Calu3 (cell line): ENCODE measurements at regions not wholly inside any gene's neighbourhood (a gene's known extent, or its start where the extent isn't known, plus 50 kb on each side); places are given as distances from the start of the nearest gene placed in this dataset.

Source experiments
- BruUV-seq: library from RNA; stranded (reverse); fragments of 400-500 nt; replicated peaks from 2 replicates; lab custom pipeline; 2021; lab: Mats Ljungman, UMichigan
- CTCF ChIA-PET: fragments of 300-600 bp; sonication (Branson Sonifier 250); formaldehyde crosslinking; loops from one replicate; lab custom pipeline; 2022; ENCODE audit warnings: antibody characterized with exemption; lab: Charles Lee
- DNase-seq: peaks from one replicate; pipeline ENCODE4 v3.0.0; 2022
- H3K27ac Mint-ChIP-seq: one replicate; pipeline ENCODE4 v1.8.0; 2022; ENCODE audit warnings: mixed read lengths; ENCODE audit not compliant: unreplicated experiment
- H3K27me3 Mint-ChIP-seq: one replicate; pipeline ENCODE4 v1.8.0; 2022; ENCODE audit warnings: mixed read lengths; ENCODE audit not compliant: unreplicated experiment
- H3K36me3 Mint-ChIP-seq: one replicate; pipeline ENCODE4 v1.8.0; 2022; ENCODE audit warnings: mild to moderate bottlenecking, moderate library complexity, mixed read lengths; ENCODE audit not compliant: insufficient read depth, unreplicated experiment
- H3K4me1 Mint-ChIP-seq: one replicate; pipeline ENCODE4 v1.8.0; 2022; ENCODE audit warnings: mild to moderate bottlenecking, low read depth, mixed read lengths; ENCODE audit not compliant: unreplicated experiment
- H3K4me3 Mint-ChIP-seq: one replicate; pipeline ENCODE4 v1.8.0; 2022; ENCODE audit warnings: mild to moderate bottlenecking, low read depth, moderate library complexity, mixed read lengths; ENCODE audit not compliant: unreplicated experiment
- H3K9me3 Mint-ChIP-seq: one replicate; pipeline ENCODE4 v1.8.0; 2022; ENCODE audit warnings: low read depth, mixed read lengths; ENCODE audit not compliant: unreplicated experiment
- intact Hi-C: fragments of 100-400 bp; cut with micrococcal nuclease; formaldehyde crosslinking; loops from one replicate; pipeline ENCODE4 v1.10.0; 2022; ENCODE audit not compliant: unreplicated experiment
- TF ChIP-seq, protein P1 (sequence below): fragments of 200-600 bp; IDR thresholded peaks from one replicate; pipeline ENCODE4 v1.8.0; 2022; ENCODE audit warnings: antibody characterized with exemption; ENCODE audit not compliant: unreplicated experiment

DNA sequence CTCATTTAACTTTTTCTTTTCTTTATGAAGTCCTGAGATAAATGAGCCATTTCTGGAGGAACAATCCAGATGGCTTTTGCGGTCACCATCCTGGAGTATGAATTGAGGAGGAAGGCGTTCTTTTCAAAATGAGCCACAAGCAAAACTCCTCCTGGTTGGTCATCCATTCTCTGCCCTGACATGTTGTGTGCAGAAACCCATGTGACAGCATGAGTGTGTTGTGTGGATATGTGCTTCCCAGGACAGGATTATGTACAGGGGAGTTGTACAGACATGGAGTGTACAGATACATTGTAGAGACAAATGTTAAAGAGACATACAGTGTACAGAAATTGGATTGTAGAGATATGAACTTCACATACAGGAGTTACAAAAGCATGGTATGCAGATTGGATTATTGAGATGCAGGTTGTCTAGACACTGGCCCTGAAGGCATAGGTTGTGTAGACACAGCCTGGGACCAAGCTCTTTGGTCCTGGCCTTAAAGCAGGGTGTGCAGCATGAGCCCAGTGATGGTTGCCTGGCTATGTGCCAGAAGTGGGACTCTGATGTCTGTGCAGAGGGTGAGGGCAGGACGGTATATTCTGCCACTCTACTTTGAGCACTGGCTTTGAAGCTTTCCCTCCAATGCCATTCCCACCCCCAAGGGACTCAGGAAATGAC lies 178.5 kb upstream of the ZBED5 start:
- H3K4me1 Mint-ChIP-seq, result no peaks in the 10 kb centered on the region
- TF ChIP-seq, protein P1, sequence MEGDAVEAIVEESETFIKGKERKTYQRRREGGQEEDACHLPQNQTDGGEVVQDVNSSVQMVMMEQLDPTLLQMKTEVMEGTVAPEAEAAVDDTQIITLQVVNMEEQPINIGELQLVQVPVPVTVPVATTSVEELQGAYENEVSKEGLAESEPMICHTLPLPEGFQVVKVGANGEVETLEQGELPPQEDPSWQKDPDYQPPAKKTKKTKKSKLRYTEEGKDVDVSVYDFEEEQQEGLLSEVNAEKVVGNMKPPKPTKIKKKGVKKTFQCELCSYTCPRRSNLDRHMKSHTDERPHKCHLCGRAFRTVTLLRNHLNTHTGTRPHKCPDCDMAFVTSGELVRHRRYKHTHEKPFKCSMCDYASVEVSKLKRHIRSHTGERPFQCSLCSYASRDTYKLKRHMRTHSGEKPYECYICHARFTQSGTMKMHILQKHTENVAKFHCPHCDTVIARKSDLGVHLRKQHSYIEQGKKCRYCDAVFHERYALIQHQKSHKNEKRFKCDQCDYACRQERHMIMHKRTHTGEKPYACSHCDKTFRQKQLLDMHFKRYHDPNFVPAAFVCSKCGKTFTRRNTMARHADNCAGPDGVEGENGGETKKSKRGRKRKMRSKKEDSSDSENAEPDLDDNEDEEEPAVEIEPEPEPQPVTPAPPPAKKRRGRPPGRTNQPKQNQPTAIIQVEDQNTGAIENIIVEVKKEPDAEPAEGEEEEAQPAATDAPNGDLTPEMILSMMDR, result no peak
- H3K27ac Mint-ChIP-seq, result no peak overlapping the region
- DNase-seq, result no peak
- intact Hi-C loops, result loop anchor here (2.0 to 10.0 kb wide), 2 partner anchors 230 to 588 kb away; partner anchors contain the start of gene GALNT18
- no peak overlapping the region for H3K4me3 Mint-ChIP-seq
- CTCF ChIA-PET, result no interaction called here
- H3K9me3 Mint-ChIP-seq, result no peaks in the 10 kb centered on the region
- no peaks in the 10 kb centered on the region for H3K36me3 Mint-ChIP-seq
- peaks cover 78% of the 10 kb centered on the region for H3K27me3 Mint-ChIP-seq
- no TSS peak for BruUV-seq

DNA sequence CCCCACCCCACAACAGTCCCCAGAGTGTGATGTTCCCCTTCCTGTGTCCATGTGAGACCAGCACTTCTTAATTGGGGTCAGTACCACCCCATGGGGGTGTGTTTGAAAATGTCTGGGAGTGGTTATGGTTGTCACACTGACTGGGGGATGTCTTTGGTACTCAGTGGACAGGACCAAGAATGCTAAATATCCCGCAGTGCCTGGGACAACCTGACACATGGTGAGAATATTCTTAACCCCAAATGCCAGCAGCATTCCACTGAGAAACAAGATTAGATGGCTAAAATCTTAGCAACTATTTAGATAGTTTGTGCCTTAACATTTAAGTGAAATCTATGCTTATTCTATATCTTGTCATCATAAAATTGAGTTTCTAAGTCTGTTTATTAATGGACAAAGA lies 177.5 kb upstream of the ZBED5 start:
- H3K27me3 Mint-ChIP-seq, result peaks cover 73% of the 10 kb centered on the region
- H3K4me1 Mint-ChIP-seq, result no peaks in the 10 kb centered on the region
- no peak overlapping the region for H3K27ac Mint-ChIP-seq
- TF ChIP-seq, protein P1, result no peak
- H3K9me3 Mint-ChIP-seq, result no peaks in the 10 kb centered on the region
- H3K36me3 Mint-ChIP-seq, result no peaks in the 10 kb centered on the region
- CTCF ChIA-PET, result no interaction called here
- no peak for DNase-seq
- no peak overlapping the region for H3K4me3 Mint-ChIP-seq
- intact Hi-C loops, result loop anchor here (10.0 kb wide), 1 partner anchor 589 kb away; the partner anchor contains the start of gene GALNT18
- BruUV-seq, result no TSS peak

DNA sequence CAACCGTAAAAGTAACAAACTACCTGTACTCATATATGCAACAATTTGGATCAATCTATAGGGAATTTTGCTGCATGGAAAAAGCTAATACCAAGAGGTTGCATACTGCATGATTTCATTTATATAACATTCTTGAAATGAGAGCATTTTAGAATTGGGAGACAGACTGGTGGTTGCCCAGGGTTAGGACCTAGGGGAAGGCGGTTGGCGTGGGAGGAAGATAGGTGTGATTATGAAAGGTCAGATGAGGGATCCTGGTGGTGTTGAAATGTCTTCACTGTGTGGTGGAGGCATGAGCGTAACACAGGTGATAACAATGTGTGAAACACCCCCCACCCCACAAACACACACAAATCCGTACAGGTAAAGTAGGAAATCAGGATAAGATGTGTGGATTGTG lies 176.6 kb upstream of the ZBED5 start:
- Mint-ChIP-seq H3K27me3 (peaks cover 73% of the 10 kb centered on the region), H3K27ac (no peak overlapping the region), H3K4me3 (no peak overlapping the region), H3K36me3 (no peaks in the 10 kb centered on the region), H3K9me3 (no peaks in the 10 kb centered on the region), H3K4me1 (no peaks in the 10 kb centered on the region)
- no TSS peak for BruUV-seq
- intact Hi-C loops, result loop anchor here (10.0 kb wide), 1 partner anchor 590 kb away; the partner anchor contains the start of gene GALNT18
- CTCF ChIA-PET, result no interaction called here
- no peak for DNase-seq
- TF ChIP-seq, protein P1, result no peak

DNA sequence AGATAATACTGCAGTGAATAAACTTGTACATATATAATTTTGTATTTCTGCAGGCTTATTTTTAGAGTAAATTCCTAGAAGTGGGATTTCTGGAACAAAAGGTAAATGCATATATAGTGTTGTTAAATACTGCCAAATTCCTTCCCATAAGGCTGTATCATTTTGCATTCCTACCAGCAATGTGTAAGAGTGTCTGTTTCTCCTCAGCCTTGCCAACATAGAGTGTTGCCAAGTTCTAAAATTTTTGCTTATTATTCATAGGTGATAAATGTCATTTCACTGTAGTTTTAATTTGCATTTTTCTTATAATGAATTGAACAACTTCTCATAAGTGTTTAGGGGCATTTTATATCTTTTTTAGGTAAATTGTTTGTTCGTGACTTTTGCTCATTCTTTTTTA lies 174.2 kb upstream of the ZBED5 start:
- H3K36me3 Mint-ChIP-seq, result no peaks in the 10 kb centered on the region
- H3K27me3 Mint-ChIP-seq, result peaks cover 75% of the 10 kb centered on the region
- no peak overlapping the region for H3K4me3 Mint-ChIP-seq
- no peak for DNase-seq
- H3K9me3 Mint-ChIP-seq, result no peaks in the 10 kb centered on the region
- H3K4me1 Mint-ChIP-seq, result no peaks in the 10 kb centered on the region
- no TSS peak for BruUV-seq
- TF ChIP-seq, protein P1, result no peak
- CTCF ChIA-PET, result no interaction called here
- H3K27ac Mint-ChIP-seq, result no peak overlapping the region
- intact Hi-C loops, result loop anchor here (10.0 kb wide), 1 partner anchor 593 kb away; the partner anchor contains the start of gene GALNT18
